ENCODE measurements at regions not wholly inside any gene's neighbourhood (a gene's known extent, or its start where the extent isn't known, plus 50 kb on each side); places are given as distances from the start of the nearest gene placed in this dataset.

DNA sequence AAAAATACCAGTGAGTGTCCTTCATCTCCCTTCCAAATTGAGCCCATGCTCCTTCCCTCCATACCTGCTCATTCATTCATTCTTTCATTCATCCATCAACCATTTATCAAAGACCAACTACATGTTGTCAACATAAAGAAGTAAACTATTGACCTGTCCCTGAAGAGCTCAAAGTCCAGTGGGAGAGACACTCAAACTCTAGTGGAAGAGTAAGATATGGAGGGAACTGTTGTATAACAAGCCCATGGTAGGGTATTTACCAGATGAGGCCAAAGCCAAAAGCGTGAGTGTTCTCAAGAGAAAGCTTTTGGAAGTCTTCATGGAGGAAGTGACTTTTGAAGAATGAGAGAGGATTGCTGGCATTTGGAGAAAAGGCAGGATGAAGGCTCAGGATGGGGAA, 163.4 kb upstream of the SPACA1 start:
- no peak for TF ChIP-seq SUZ12 (IDR thresholded peaks at IDR 0.05)
- TF ChIP-seq FOXA1 (IDR thresholded peaks at IDR 0.05): no peak
- TF ChIP-seq FOXM1 (IDR thresholded peaks at IDR 0.05; ENCODE audit: borderline replicate concordance): no peak
- TF ChIP-seq SP1 (IDR thresholded peaks at IDR 0.05): no peak
- TF ChIP-seq HDGF (IDR thresholded peaks at IDR 0.05; ENCODE audit: borderline replicate concordance): no peak
- no peak for TF ChIP-seq CTBP1 (IDR thresholded peaks at IDR 0.05; ENCODE audit: borderline replicate concordance)
- TF ChIP-seq ELF4 (IDR thresholded peaks at IDR 0.05): no peak
- no peak for TF ChIP-seq NFRKB (IDR thresholded peaks at IDR 0.05)
- TF ChIP-seq BHLHE40 (IDR thresholded peaks at IDR 0.05; ENCODE audit: borderline replicate concordance): no peak

Data from HEK293T (cell line).